GM18505 (cell line): ENCODE measurements at regions not wholly inside any gene's neighbourhood (a gene's known extent, or its start where the extent isn't known, plus 50 kb on each side); places are given as distances from the start of the nearest gene placed in this dataset.
"Not testable (repeated sequence)": the region's sequence is repeated elsewhere in the genome, so short reads cannot be mapped to it uniquely, and the experiment has no call there.

ENCODE experiments used
- ATAC-seq: cut with Tn5 transposase; IDR thresholded peaks from one replicate; pipeline ENCODE4 v1.9.1; 2021; ENCODE audit not compliant: unreplicated experiment
- POLR2A ChIP-seq: IDR thresholded peaks from 4 replicates; pipeline ENCODE4 v1.6.1; 2011; ENCODE audit warnings: borderline replicate concordance; ENCODE audit not compliant: insufficient read depth, insufficient read length; ENCODE audit errors: extremely low read depth

GRCh38 chr15:98342911-98343310, 305.4 kb upstream of the IGF1R start:
- ATAC-seq = no peak
- no peak for TF ChIP-seq POLR2A

- no peak for TF ChIP-seq POLR2A
- no peak for ATAC-seq
Measured at GRCh38 chr15:98344591-98344990, 303.7 kb upstream of the IGF1R start.

DNA sequence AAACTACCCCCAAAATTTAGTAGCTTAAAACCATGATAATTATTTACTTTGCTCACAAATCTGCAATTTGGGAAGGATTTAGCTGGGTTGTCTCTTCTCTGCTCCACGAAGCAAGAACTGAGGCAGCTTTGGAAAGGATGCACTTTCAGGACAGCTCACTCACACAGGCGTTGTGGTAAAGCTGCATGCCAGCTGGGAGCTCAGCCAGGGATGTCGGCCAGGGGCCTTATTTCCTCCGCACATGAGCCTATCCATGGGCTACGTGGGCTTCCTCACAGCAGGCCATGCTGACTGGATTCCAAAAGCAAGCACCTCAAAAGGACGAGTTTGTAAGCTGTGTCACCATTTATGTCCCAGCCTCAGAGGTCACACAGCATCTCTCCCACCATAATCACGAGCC, 301.3 kb upstream of the IGF1R start:
- TF ChIP-seq POLR2A = no peak
- ATAC-seq = no peak

DNA sequence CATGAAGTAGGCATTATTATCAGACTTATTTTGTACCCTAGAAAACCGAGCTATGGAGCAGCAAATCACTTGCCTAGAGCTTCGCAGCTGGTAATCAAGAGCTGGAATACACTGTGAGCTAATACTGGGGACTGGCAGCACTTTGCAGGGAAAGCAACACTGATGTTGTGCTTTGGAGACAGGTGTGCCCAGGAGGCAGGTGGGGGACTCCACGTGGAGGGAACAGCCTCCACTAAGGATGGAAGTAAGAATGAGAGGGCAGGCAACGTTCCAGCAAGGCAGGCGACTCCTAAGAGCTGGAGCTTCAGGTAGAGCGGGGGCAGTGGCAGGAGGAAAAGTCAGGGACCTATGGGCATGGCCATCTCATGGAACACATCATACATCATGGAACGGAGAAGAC, 300.5 kb upstream of the IGF1R start:
- ATAC-seq = no peak

DNA sequence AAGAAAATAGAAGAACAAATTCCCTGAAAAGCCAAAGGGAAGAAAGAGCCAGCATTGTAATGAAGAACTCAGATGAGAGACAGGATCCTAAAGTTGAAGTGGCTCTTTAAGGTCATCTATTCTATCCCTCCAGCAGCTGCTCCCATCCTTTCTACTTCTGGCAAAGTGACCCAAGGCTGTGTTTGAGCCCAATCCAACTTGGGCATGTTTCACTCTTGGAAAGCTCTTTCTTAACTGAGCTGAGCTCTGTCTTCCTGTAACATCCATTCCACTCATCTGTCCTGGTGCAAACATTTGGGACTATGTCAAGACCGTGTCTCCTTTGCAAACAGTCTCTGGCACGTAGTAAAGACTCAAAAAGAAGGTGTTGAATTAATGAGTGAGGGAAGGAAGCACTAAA, 298.1 kb upstream of the IGF1R start:
- no peak for ATAC-seq
- no peak for TF ChIP-seq POLR2A

More for the DNA sequence above, 300.5 kb upstream of the IGF1R start:
- TF ChIP-seq POLR2A = no peak

GRCh38 chr15:98358274-98358673, 290.1 kb upstream of the IGF1R start:
- ATAC-seq = not testable (repeated sequence)

DNA sequence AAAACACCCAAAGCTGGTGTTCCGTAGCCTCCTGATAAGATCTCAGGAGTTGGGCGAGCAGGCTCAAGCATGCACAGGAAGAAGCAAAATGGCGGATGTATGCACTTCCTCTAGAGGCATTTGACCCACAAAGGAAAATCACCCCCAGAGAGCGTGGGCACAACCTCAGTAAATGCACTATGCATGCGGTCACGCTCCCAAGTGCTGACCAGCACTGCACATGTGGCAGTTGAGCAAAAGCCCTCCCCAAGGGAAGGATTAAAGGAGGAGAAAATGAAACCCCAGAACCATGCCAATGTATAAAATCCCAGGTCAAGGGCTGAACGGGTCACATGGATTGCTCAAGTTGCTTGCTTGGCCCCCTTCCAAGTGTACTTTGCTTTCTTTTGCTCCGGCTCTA, 289.4 kb upstream of the IGF1R start:
- ATAC-seq = no peak
- TF ChIP-seq POLR2A = no peak

DNA sequence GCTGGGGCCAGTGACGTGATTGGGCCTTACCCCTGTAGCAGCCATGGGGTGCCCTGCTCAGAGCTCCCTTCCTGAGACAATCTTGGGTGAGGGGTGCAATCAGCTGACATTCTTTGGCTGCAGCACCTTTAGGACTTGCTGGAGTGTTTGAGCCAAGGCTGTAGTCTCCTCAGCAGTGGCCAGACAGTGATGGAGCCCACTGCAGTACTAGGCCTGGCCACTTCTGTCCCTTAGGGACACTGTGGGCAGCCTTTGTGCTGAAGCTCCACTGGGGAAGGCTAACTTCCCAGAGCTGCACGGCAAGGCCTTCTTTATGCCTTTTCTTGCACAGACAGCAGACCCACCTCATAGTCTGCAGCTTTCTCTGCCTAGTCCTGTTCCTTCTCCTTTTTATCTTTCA, 284.9 kb upstream of the IGF1R start:
- no peak for TF ChIP-seq POLR2A
- ATAC-seq = no peak

DNA sequence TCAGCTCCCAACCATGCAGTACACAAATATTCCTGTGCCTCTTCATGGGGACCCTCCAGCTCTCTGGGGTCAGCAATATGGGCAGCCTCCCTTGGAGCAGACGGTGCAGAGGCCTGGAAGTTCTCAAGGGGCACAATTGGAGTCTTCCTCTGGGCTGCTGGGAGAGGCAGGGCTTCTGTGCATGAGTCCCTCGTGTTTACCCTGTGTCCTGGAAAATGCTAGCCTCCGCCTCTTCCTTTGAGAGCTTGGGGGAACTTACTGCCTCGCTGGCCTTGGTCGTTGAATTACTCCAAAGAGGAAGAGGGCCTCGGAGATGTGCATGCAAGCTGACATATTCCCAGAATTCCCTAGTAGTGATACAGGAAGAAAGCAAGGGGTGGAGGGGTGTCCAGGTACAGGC, 284.4 kb upstream of the IGF1R start:
- no peak for TF ChIP-seq POLR2A
- no peak for ATAC-seq

- TF ChIP-seq POLR2A = no peak
- ATAC-seq = no peak
Measured at GRCh38 chr15:98369081-98369716, 279.1 kb upstream of the IGF1R start.

- TF ChIP-seq POLR2A = no peak
- ATAC-seq = no peak
Measured at GRCh38 chr15:98375513-98376340, 272.6 kb upstream of the IGF1R start.

- no peak for TF ChIP-seq POLR2A
- no peak for ATAC-seq
Measured at GRCh38 chr15:98380721-98381120, 267.6 kb upstream of the IGF1R start.

DNA sequence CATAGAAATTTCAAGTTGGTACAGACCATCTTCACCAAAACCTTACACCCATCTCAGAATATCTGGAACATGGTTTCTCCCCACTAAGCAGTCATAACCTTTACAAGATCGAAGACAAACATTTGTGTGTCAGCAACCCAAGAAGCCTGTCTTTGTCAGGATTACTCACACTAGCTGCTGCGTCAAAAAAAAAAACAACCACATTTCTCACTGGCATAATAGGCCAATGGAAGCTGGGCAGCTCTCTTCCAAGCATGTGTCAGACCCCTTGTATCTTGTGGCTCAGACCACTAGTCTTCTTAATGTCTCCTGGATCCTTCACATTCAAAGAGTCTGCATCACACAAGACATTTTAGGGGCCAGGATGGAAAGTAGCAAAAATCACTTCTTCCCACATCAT, 266.9 kb upstream of the IGF1R start:
- no peak for ATAC-seq
- TF ChIP-seq POLR2A = no peak

- TF ChIP-seq POLR2A = no peak
- no peak for ATAC-seq
Measured at GRCh38 chr15:98382139-98382538, 266.2 kb upstream of the IGF1R start.
